Activated CD8-positive, alpha-beta memory T cell treated with anti-CD3 and anti-CD28 coated beads, Interleukin-2, amount 50 U/mL, for 1 hour (primary cell): ENCODE measurements at regions not wholly inside any gene's neighbourhood (a gene's known extent, or its start where the extent isn't known, plus 50 kb on each side); places are given as distances from the start of the nearest gene placed in this dataset.

ENCODE experiments used
- DNase-seq: peaks from one replicate; pipeline ENCODE4 v3.0.0-alpha.2; 2020; ENCODE audit errors: extremely low read depth

GRCh38 chr2:7289697-7290096 lies 372.5 kb downstream of the RNF144A start:
- DNase-seq, result no peak

- no peak for DNase-seq
These were observed 375.0 kb downstream of the RNF144A start for GRCh38 chr2:7292154-7292691.

- no peak for DNase-seq
These were observed 392.4 kb downstream of the RNF144A start for GRCh38 chr2:7309582-7309981.

DNA sequence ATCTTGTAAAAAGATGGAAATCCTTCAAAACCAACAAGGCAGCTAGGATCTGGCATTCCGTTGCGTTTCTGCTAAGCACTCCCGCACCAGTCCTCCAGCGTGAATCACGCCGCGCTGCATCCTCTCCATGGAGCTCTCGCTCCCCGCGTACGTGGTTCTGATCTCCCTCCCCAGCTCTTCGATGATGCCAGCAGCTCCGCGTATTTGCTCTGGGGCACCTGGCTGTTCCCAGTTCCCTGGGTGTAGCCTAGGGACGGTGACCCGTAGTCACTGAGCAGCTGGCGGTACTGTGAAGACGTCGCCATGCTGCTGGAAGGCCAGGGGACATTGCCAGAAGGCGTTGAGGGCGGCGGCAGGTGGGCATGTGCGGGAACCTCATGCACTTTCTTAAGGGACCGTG lies 407.5 kb downstream of the RNF144A start:
- DNase-seq, result no peak

GRCh38 chr2:7325186-7325585 lies 408.0 kb downstream of the RNF144A start:
- no peak for DNase-seq

- DNase-seq, result no peak
These were observed 412.3 kb downstream of the RNF144A start for GRCh38 chr2:7329465-7329864.

- DNase-seq, result no peak
These were observed 416.1 kb downstream of the RNF144A start for GRCh38 chr2:7333189-7333765.

DNA sequence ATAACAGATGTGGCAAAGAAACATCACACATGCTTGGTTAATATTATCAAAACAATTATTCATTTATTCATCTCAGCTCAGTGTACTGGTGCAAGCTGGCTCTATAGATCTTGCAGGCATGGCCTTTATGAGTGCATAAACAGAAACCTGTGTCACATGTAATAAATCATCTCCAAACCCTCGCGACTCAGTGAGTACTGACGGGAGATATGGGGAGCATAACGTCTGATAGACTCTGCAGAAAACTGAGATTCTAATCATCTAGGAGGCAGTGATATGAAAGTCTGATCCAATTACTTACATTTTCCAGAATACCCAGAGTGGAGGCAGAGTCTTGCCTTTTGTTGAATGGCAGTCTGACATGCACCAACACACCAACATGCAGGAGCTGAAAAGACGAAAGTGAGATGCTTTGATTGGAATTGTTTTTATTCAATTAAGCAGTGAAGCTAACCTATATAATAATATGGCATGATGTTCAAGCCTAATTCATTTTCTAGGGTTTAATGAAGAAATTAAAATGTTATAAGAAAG lies 416.8 kb downstream of the RNF144A start:
- no peak for DNase-seq

DNA sequence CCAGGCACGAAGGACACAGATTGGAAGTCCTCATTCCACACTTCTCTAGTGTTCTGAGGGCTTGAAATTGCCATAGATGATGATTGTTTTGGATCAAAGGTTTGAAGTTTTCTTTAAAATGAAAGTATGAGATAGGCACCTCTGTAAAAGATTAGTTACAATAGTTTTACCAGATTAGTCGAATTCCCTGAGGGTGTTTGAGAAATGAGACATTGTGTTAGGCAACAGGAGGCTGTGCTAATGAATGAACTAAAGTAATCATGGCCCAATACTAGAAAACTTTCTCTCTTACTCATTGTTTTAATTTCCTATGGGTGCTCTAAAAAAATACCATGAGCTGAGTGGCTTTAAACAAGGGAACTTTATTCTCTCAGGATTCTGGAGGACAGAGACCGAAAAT lies 421.7 kb downstream of the RNF144A start:
- no peak for DNase-seq

GRCh38 chr2:7346336-7346735 lies 429.1 kb downstream of the RNF144A start:
- no peak for DNase-seq

- no peak for DNase-seq
These were observed 431.5 kb downstream of the RNF144A start for GRCh38 chr2:7348761-7349160.

GRCh38 chr2:7352191-7352590 lies 435.0 kb downstream of the RNF144A start:
- no peak for DNase-seq

DNA sequence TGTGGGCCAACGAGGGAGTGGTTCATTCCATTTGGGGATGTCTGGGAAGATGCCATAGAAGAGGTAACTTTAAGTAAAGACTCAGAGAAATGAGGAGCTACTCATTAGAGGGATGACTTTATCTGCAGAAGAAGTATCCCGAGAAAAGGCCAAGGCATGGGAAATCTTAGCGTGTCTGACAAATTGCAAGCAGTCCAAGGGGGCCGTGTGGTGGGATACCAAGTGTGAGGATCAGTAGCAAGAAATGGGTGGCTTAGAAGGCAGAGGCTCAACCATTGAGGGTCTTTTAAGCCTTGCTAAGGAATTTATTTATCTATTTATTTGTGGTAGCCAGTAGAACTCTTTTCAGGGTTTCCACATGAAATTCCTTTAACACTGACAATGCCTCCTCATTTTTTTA lies 436.4 kb downstream of the RNF144A start:
- no peak for DNase-seq

DNA sequence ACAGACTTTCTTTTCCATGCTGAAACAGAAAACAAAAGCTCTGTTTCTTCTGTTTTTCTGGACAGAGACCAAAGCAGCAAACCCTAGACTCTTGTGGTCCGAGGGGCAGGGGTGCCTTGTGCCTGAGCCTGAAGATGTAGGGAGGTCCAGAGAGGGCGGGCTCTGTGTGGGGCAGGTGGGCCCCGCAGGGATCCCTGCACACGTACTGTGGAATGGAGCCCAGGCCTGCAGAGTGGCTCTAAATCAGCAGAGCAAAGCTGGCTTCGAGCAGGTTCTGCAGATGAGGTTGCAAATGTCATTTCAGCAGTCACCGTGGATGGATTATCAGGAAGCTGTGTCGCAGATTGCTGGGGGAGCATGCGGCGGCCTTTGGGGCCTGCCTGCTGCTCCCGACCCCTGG lies 438.6 kb downstream of the RNF144A start:
- no peak for DNase-seq

- DNase-seq, result no peak
These were observed 439.8 kb downstream of the RNF144A start for GRCh38 chr2:7356909-7357584.

DNA sequence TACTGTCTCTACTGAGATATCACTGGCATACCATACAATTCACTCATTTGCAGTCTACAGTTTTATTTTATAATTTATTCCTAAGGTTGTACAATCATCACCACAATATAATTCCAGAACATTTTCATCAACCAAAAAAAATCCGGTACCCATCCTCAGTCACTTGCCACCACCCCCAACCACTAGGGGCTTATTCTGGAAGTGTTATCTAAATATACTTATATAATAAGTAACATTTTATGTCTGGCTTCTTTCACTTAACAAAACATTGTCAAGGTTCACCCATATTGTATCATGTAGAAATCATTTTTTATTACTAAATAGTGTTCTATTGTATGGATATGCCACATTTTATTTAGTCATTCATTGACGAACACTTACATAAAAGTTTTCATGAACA lies 440.8 kb downstream of the RNF144A start:
- no peak for DNase-seq

- DNase-seq, result no peak
These were observed 441.7 kb downstream of the RNF144A start for GRCh38 chr2:7358865-7359447.

- DNase-seq, result no peak
These were observed 446.7 kb downstream of the RNF144A start for GRCh38 chr2:7363906-7364305.

DNA sequence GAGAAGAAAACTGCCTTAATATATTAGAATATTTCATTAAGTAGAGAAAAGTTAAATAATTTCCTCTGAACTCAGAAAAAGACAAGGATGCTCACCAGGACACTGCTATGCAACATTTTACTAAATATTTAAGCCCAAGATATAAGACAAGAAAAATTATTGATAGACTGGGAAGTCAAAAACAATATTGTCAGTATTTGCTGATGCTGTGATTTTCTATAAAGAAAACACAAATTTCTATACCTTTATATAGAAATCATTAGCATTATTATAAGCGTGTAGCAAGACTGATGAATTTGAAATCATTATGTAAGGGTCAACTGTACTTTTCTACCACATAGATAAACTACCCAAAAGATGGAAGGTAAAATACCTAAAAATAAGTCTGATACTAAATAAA lies 451.0 kb downstream of the RNF144A start:
- no peak for DNase-seq

GRCh38 chr2:7373156-7373555 lies 455.9 kb downstream of the RNF144A start:
- DNase-seq, result no peak

DNA sequence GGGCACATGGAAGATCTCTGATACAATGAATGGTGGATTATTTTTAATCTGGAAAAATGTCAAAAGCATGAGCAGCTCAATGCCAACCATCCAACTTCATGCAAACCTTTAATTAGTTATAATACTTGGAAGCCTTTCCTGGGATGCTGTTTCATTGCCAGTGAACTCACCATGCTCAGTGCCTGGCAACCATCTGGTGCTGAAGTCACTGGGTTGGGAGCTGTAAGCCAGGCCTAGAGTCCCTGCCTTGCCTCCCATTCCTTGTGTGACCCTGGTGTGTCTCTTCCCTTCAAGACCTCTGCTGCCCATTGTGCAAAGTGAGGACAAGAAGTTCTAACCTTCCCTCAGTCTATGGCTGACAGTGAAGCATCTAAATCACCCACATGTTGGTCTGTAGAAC lies 458.7 kb downstream of the RNF144A start:
- no peak for DNase-seq

GRCh38 chr2:7377916-7378569 lies 460.8 kb downstream of the RNF144A start:
- no peak for DNase-seq

DNA sequence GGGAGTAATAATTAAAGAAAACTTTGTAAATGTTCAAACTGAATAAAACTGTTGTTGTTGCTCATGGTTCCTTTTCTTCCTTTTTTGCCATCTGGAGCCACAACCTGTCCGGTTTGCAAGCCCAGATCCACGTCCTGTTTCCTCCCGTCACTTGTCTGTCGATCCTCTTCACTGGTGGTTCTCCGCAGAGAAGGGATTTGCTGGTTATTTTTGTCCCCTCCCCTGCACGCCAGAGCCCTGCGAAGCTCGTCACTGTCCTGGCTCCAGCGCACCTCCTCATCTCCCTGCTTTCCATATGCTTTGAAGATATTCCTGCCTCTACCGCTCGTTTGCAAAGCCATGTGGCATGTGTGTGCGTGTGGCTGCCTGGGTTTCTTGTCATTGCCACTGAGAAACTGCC lies 461.4 kb downstream of the RNF144A start:
- DNase-seq, result no peak
